ENCODE measurements at regions not wholly inside any gene's neighbourhood (a gene's known extent, or its start where the extent isn't known, plus 50 kb on each side); places are given as distances from the start of the nearest gene placed in this dataset.

- Histone ChIP-seq H3K36me3 (no peaks in the 10 kb centered on the region), H3K9me3 (no peaks in the 10 kb centered on the region), H3K4me1 (ENCODE audit: control insufficient read depth in 1 of 2, insufficient read depth in 1 of 2, low read depth in 1 of 2, low read length in 1 of 2) (no peaks in the 10 kb centered on the region), H3K27ac (no peak overlapping the region), H3K4me3 (ENCODE audit: low read depth in 1 of 2, low read length in 1 of 2) (no peak overlapping the region), H3K27me3 (no peaks in the 10 kb centered on the region)
- TF ChIP-seq, protein P1, sequence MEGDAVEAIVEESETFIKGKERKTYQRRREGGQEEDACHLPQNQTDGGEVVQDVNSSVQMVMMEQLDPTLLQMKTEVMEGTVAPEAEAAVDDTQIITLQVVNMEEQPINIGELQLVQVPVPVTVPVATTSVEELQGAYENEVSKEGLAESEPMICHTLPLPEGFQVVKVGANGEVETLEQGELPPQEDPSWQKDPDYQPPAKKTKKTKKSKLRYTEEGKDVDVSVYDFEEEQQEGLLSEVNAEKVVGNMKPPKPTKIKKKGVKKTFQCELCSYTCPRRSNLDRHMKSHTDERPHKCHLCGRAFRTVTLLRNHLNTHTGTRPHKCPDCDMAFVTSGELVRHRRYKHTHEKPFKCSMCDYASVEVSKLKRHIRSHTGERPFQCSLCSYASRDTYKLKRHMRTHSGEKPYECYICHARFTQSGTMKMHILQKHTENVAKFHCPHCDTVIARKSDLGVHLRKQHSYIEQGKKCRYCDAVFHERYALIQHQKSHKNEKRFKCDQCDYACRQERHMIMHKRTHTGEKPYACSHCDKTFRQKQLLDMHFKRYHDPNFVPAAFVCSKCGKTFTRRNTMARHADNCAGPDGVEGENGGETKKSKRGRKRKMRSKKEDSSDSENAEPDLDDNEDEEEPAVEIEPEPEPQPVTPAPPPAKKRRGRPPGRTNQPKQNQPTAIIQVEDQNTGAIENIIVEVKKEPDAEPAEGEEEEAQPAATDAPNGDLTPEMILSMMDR (IDR thresholded peaks at IDR 0.05): no peak
These were observed 536.3 kb upstream of the EEF2KMT start for GRCh38 chr16:5633845-5634440.

DNA sequence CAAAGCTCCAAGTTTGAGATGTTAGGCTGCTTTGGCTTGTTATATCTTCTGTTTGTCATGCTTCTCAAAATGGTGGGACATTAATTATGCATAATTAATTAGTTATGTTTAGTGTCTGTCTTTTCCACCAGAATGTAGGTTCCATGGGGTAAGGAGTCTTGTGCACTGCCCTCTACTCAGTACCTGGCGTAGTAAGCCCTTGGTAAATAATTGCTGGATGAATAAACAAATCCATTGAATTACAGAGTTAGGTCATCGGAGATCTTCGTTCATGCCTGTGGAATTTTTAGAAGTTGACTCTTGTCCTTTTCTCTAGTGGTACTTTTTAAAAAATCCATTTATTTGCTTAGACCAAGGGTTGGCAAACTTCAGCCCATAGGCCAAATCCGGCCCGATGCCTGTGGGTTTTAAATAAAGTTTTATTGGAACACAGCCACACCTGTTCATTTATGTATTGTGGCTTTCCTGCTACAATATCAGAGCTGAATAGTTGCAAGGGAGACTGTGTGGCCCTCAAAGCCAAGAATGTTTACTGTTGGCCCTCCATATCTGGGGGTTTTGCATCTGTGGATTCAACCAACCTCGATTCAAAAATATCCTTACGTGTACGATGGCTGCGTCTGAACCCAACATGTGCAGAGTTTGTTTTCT is 524.8 kb upstream of the EEF2KMT start:
- Histone ChIP-seq H3K4me1 (ENCODE audit: control insufficient read depth in 1 of 2, insufficient read depth in 1 of 2, low read depth in 1 of 2, low read length in 1 of 2) (no peaks in the 10 kb centered on the region), H3K36me3 (no peaks in the 10 kb centered on the region), H3K27ac (no peak overlapping the region), H3K4me3 (ENCODE audit: low read depth in 1 of 2, low read length in 1 of 2) (no peak overlapping the region), H3K27me3 (no peaks in the 10 kb centered on the region), H3K9me3 (no peaks in the 10 kb centered on the region)
- TF ChIP-seq, protein P1 (IDR thresholded peaks at IDR 0.05): no peak

GRCh38 chr16:5621826-5622225 is 524.2 kb upstream of the EEF2KMT start:
- TF ChIP-seq, protein P1 (IDR thresholded peaks at IDR 0.05): no peak
- no peaks in the 10 kb centered on the region for H3K9me3 ChIP-seq
- H3K36me3 ChIP-seq: no peaks in the 10 kb centered on the region
- H3K27me3 ChIP-seq: no peaks in the 10 kb centered on the region
- H3K4me1 ChIP-seq (ENCODE audit: control insufficient read depth in 1 of 2, insufficient read depth in 1 of 2, low read depth in 1 of 2, low read length in 1 of 2): no peaks in the 10 kb centered on the region
- H3K4me3 ChIP-seq (ENCODE audit: low read depth in 1 of 2, low read length in 1 of 2): no peak overlapping the region
- H3K27ac ChIP-seq: no peak overlapping the region

GRCh38 chr16:5619304-5619703 is 521.7 kb upstream of the EEF2KMT start:
- Histone ChIP-seq H3K27me3 (peaks cover 8% of the 10 kb centered on the region), H3K4me1 (ENCODE audit: control insufficient read depth in 1 of 2, insufficient read depth in 1 of 2, low read depth in 1 of 2, low read length in 1 of 2) (no peaks in the 10 kb centered on the region), H3K9me3 (no peaks in the 10 kb centered on the region), H3K27ac (no peak overlapping the region), H3K4me3 (ENCODE audit: low read depth in 1 of 2, low read length in 1 of 2) (no peak overlapping the region), H3K36me3 (no peaks in the 10 kb centered on the region)
- TF ChIP-seq, protein P1 (IDR thresholded peaks at IDR 0.05): no peak

GRCh38 chr16:5616841-5617240 is 519.2 kb upstream of the EEF2KMT start:
- H3K4me3 ChIP-seq (ENCODE audit: low read depth in 1 of 2, low read length in 1 of 2): no peak overlapping the region
- no peaks in the 10 kb centered on the region for H3K36me3 ChIP-seq
- TF ChIP-seq, protein P1 (IDR thresholded peaks at IDR 0.05): no peak
- H3K4me1 ChIP-seq (ENCODE audit: control insufficient read depth in 1 of 2, insufficient read depth in 1 of 2, low read depth in 1 of 2, low read length in 1 of 2): no peaks in the 10 kb centered on the region
- peaks cover 8% of the 10 kb centered on the region for H3K27me3 ChIP-seq
- no peak overlapping the region for H3K27ac ChIP-seq
- no peaks in the 10 kb centered on the region for H3K9me3 ChIP-seq

Data from neutrophil (primary cell).